GM21723 (cell line): ENCODE measurements at regions not wholly inside any gene's neighbourhood (a gene's known extent, or its start where the extent isn't known, plus 50 kb on each side); places are given as distances from the start of the nearest gene placed in this dataset.

Source experiments
- ATAC-seq: cut with Tn5 transposase; IDR thresholded peaks from one replicate; pipeline ENCODE4 v1.9.1; 2021; ENCODE audit warnings: mild to moderate bottlenecking, moderate library complexity; ENCODE audit not compliant: unreplicated experiment

- no peak for ATAC-seq
Observed at GRCh38 chr1:208576425-208576824, 332.2 kb upstream of the PLXNA2 start.

- ATAC-seq: no peak
Observed at GRCh38 chr1:208577381-208577905, 333.3 kb upstream of the PLXNA2 start.

GRCh38 chr1:208581209-208581608, 337.0 kb upstream of the PLXNA2 start:
- no peak for ATAC-seq

GRCh38 chr1:208581667-208582066, 337.5 kb upstream of the PLXNA2 start:
- ATAC-seq: no peak

- ATAC-seq: no peak
Observed at GRCh38 chr1:208584167-208584755, 340.1 kb upstream of the PLXNA2 start.

- ATAC-seq: peak; percentile 85
Observed at GRCh38 chr1:208587110-208587509, 342.9 kb upstream of the PLXNA2 start.

GRCh38 chr1:208593306-208594006, 349.3 kb upstream of the PLXNA2 start:
- no peak for ATAC-seq

- no peak for ATAC-seq
Observed at GRCh38 chr1:208595236-208595635, 351.1 kb upstream of the PLXNA2 start.

- ATAC-seq: no peak
Observed at GRCh38 chr1:208595745-208596144, 351.6 kb upstream of the PLXNA2 start.

GRCh38 chr1:208597571-208597970, 353.4 kb upstream of the PLXNA2 start:
- ATAC-seq: no peak

GRCh38 chr1:208598021-208598420, 353.8 kb upstream of the PLXNA2 start:
- ATAC-seq: no peak

GRCh38 chr1:208599063-208599462, 354.9 kb upstream of the PLXNA2 start:
- no peak for ATAC-seq

GRCh38 chr1:208600456-208601190, 356.4 kb upstream of the PLXNA2 start:
- no peak for ATAC-seq

- no peak for ATAC-seq
Observed at GRCh38 chr1:208601561-208601960, 357.4 kb upstream of the PLXNA2 start.

GRCh38 chr1:208603721-208604120, 359.5 kb upstream of the PLXNA2 start:
- no peak for ATAC-seq

- peak; percentile 97 for ATAC-seq
Observed at GRCh38 chr1:208604295-208604694, 360.1 kb upstream of the PLXNA2 start.

GRCh38 chr1:208606959-208607358, 362.8 kb upstream of the PLXNA2 start:
- no peak for ATAC-seq

- ATAC-seq: no peak
Observed at GRCh38 chr1:208607616-208608015, 363.4 kb upstream of the PLXNA2 start.

- ATAC-seq: no peak
Observed at GRCh38 chr1:208614610-208615009, 370.4 kb upstream of the PLXNA2 start.

- ATAC-seq: no peak
Observed at GRCh38 chr1:208615371-208615770, 371.2 kb upstream of the PLXNA2 start.

- ATAC-seq: no peak
Observed at GRCh38 chr1:208616776-208617175, 372.6 kb upstream of the PLXNA2 start.
